ENCODE measurements at regions not wholly inside any gene's neighbourhood (a gene's known extent, or its start where the extent isn't known, plus 50 kb on each side); places are given as distances from the start of the nearest gene placed in this dataset.

- DNase-seq (ENCODE audit: low read depth): no peak
- FAIRE-seq: no peak
- Histone ChIP-seq H3K27me3 (ENCODE audit: control insufficient read depth, insufficient read depth, low read length) (no peaks in the 10 kb centered on the region), H3K4me3 (ENCODE audit: low read depth, low read length) (no peak overlapping the region), H3K36me3 (ENCODE audit: control insufficient read depth, insufficient read depth, low read length) (no peaks in the 10 kb centered on the region)
- no peak for TF ChIP-seq CTCF (IDR thresholded peaks at IDR 0.05; ENCODE audit: insufficient read depth, low read length, severe bottlenecking)
Observed at GRCh38 chr10:110396284-110396651, 91.5 kb upstream of the SMNDC1 start.

- Histone ChIP-seq H3K4me3 (ENCODE audit: low read depth, low read length) (no peak overlapping the region), H3K27me3 (ENCODE audit: control insufficient read depth, insufficient read depth, low read length) (no peaks in the 10 kb centered on the region), H3K36me3 (ENCODE audit: control insufficient read depth, insufficient read depth, low read length) (no peaks in the 10 kb centered on the region)
- no peak for DNase-seq (ENCODE audit: low read depth)
- no peak for FAIRE-seq
- no peak for TF ChIP-seq CTCF (IDR thresholded peaks at IDR 0.05; ENCODE audit: insufficient read depth, low read length, severe bottlenecking)
Observed at GRCh38 chr10:110397856-110398255, 93.1 kb upstream of the SMNDC1 start.

GRCh38 chr10:110398419-110399105 is 93.8 kb upstream of the SMNDC1 start:
- Histone ChIP-seq H3K27me3 (ENCODE audit: control insufficient read depth, insufficient read depth, low read length) (no peaks in the 10 kb centered on the region), H3K4me3 (ENCODE audit: low read depth, low read length) (no peak overlapping the region), H3K36me3 (ENCODE audit: control insufficient read depth, insufficient read depth, low read length) (no peaks in the 10 kb centered on the region)
- TF ChIP-seq CTCF (IDR thresholded peaks at IDR 0.05; ENCODE audit: insufficient read depth, low read length, severe bottlenecking): no peak
- peak; percentile 100 for DNase-seq (ENCODE audit: low read depth)
- FAIRE-seq: peak; percentile 40

- TF ChIP-seq CTCF (IDR thresholded peaks at IDR 0.05; ENCODE audit: insufficient read depth, low read length, severe bottlenecking): no peak
- FAIRE-seq (peak; percentile 93), DNase-seq (ENCODE audit: low read depth) (peak; percentile 99)
- Histone ChIP-seq H3K27me3 (ENCODE audit: control insufficient read depth, insufficient read depth, low read length) (no peaks in the 10 kb centered on the region), H3K36me3 (ENCODE audit: control insufficient read depth, insufficient read depth, low read length) (no peaks in the 10 kb centered on the region), H3K4me3 (ENCODE audit: low read depth, low read length) (no peak overlapping the region)
Observed at GRCh38 chr10:110399106-110399964, 94.6 kb upstream of the SMNDC1 start.

- no peak for FAIRE-seq
- no peaks in the 10 kb centered on the region for H3K36me3 ChIP-seq (ENCODE audit: control insufficient read depth, insufficient read depth, low read length)
- H3K27me3 ChIP-seq (ENCODE audit: control insufficient read depth, insufficient read depth, low read length): no peaks in the 10 kb centered on the region
- no peak overlapping the region for H3K4me3 ChIP-seq (ENCODE audit: low read depth, low read length)
- TF ChIP-seq CTCF (IDR thresholded peaks at IDR 0.05; ENCODE audit: insufficient read depth, low read length, severe bottlenecking): no peak
- DNase-seq (ENCODE audit: low read depth): no peak
Observed at GRCh38 chr10:110399965-110400933, 95.5 kb upstream of the SMNDC1 start.
